ENCODE measurements at regions not wholly inside any gene's neighbourhood (a gene's known extent, or its start where the extent isn't known, plus 50 kb on each side); places are given as distances from the start of the nearest gene placed in this dataset.

DNA sequence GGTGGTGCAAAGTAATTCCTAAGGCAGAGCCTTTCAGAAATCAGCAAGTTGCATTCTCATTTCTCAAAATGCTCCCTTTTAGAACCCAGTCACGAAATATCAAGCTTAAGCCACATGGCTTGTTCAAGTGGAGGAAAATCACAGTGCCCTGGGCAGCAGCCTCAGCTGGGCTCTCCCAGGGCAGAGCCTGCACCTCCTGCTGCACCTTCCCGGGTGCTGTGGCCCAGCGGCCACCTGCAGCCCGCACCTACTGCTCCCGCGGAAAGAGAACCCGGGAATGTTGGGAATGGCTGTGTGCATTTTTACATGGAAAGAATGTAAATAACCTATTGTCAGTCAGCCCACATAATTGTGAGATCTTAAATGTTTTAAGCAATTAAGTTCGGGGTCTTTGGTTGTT, 396.5 kb upstream of the VSTM2A start:
- TF ChIP-seq POLR2A (IDR thresholded peaks at IDR 0.05; ENCODE audit: low read length) (no peak), GATA1 (IDR thresholded peaks at IDR 0.05; ENCODE audit: low read depth, low read length) (no peak)
